GM18951 (cell line): ENCODE measurements at regions not wholly inside any gene's neighbourhood (a gene's known extent, or its start where the extent isn't known, plus 50 kb on each side); places are given as distances from the start of the nearest gene placed in this dataset.

Experiments used
- POLR2A ChIP-seq: IDR thresholded peaks from 4 replicates; pipeline ENCODE4 v1.6.1; 2011; ENCODE audit warnings: mild to moderate bottlenecking; ENCODE audit not compliant: insufficient read length, insufficient read depth; ENCODE audit errors: extremely low read depth
- in situ Hi-C: fragments of 300-500 bp; cut with MboI; formaldehyde crosslinking; loops from one replicate; pipeline ENCODE4 v1.12.0; 2022; ENCODE audit warnings: low sequenced_read_pairs, mixed read lengths, inconsistent platforms; ENCODE audit not compliant: unreplicated experiment

GRCh38 chr10:124165311-124165710, 71.9 kb upstream of the CHST15 start:
- no peak for TF ChIP-seq POLR2A
- in situ Hi-C loops, result no loop called here

GRCh38 chr10:124164264-124164663, 70.9 kb upstream of the CHST15 start:
- in situ Hi-C loops, result no loop called here
- no peak for TF ChIP-seq POLR2A

- in situ Hi-C loops, result no loop called here
- TF ChIP-seq POLR2A, result no peak
Measured at GRCh38 chr10:124162774-124163354, 69.5 kb upstream of the CHST15 start.

- no peak for TF ChIP-seq POLR2A
- in situ Hi-C loops, result no loop called here
Measured at GRCh38 chr10:124162136-124162535, 68.7 kb upstream of the CHST15 start.

- in situ Hi-C loops, result no loop called here
Measured at GRCh38 chr10:124161601-124162000, 68.2 kb upstream of the CHST15 start.

GRCh38 chr10:124160943-124161582, 67.7 kb upstream of the CHST15 start:
- no peak for TF ChIP-seq POLR2A
- in situ Hi-C loops, result no loop called here

More at GRCh38 chr10:124161601-124162000, 68.2 kb upstream of the CHST15 start:
- no peak for TF ChIP-seq POLR2A

GRCh38 chr10:124160176-124160575, 66.8 kb upstream of the CHST15 start:
- TF ChIP-seq POLR2A, result no peak
- in situ Hi-C loops, result no loop called here

- TF ChIP-seq POLR2A, result no peak
- in situ Hi-C loops, result no loop called here
Measured at GRCh38 chr10:124159153-124159552, 65.8 kb upstream of the CHST15 start.

GRCh38 chr10:124158592-124158991, 65.2 kb upstream of the CHST15 start:
- in situ Hi-C loops, result no loop called here
- no peak for TF ChIP-seq POLR2A

GRCh38 chr10:124157271-124157681, 63.9 kb upstream of the CHST15 start:
- TF ChIP-seq POLR2A, result no peak
- in situ Hi-C loops, result no loop called here

- in situ Hi-C loops, result no loop called here
- TF ChIP-seq POLR2A, result no peak
Measured at GRCh38 chr10:124156524-124157260, 63.3 kb upstream of the CHST15 start.

- in situ Hi-C loops, result no loop called here
- TF ChIP-seq POLR2A, result no peak
Measured at GRCh38 chr10:124155781-124156435, 62.5 kb upstream of the CHST15 start.

- no peak for TF ChIP-seq POLR2A
- in situ Hi-C loops, result no loop called here
Measured at GRCh38 chr10:124153023-124153826, 59.8 kb upstream of the CHST15 start.
